Endothelial cell of umbilical vein (primary cell): ENCODE measurements at regions not wholly inside any gene's neighbourhood (a gene's known extent, or its start where the extent isn't known, plus 50 kb on each side); places are given as distances from the start of the nearest gene placed in this dataset.

Experiments used
- BruUV-seq: library from RNA; stranded (reverse); fragments of 400-500 nt; replicated peaks from 2 replicates; lab custom pipeline; 2021; lab: Mats Ljungman, UMichigan
- CTCF ChIA-PET: fragments of 300-600, 350-600 bp; sonication (Branson Sonifier 250); formaldehyde crosslinking; loops from one replicate; lab custom pipeline; 2021; ENCODE audit warnings: antibody characterized with exemption, inconsistent platforms; lab: Charles Lee
- POLR2A ChIA-PET: fragments of 300-600, 350-600 bp; sonication (Branson Sonifier 250); formaldehyde crosslinking; loops from one replicate; lab custom pipeline; 2021; ENCODE audit warnings: antibody characterized with exemption, inconsistent platforms; lab: Charles Lee
- DNase-seq: peaks from one replicate; pipeline ENCODE4 v3.0.0-alpha.2; 2011; ENCODE audit warnings: low read depth, low spot score
- FAIRE-seq: peaks from 2 replicates; lab custom pipeline; 2011; peaks lifted over from hg19 to GRCh38; lab: Jason Lieb, UNC
- H2AFZ ChIP-seq: 2 replicates; pipeline ENCODE4 v1.6.0; 2012; ENCODE audit warnings: low read depth, low read length, control low read depth, inconsistent platforms
- H3K27ac ChIP-seq: 2 replicates; pipeline ENCODE4 v1.5.1; 2011; ENCODE audit warnings: low read depth, mild to moderate bottlenecking, control low read depth, low read length, moderate library complexity; ENCODE audit not compliant: insufficient read depth
- H3K27me3 ChIP-seq, 2 experiments: 2 replicates each; pipeline versions ENCODE4 v1.6.0 to v1.6.1; 2011; ENCODE audit warnings: low read length in 2 of 2, mixed read lengths in 1 of 2; ENCODE audit not compliant: control insufficient read depth in 2 of 2, insufficient read depth in 2 of 2
- H3K36me3 ChIP-seq, 2 experiments: 2 replicates in 1 of 2; 3 replicates in 1 of 2; pipeline ENCODE4 v1.5.1; 2011; ENCODE audit warnings: low read length in 2 of 2, mild to moderate bottlenecking in 1 of 2, moderate library complexity in 1 of 2; ENCODE audit not compliant: control insufficient read depth in 2 of 2, insufficient read depth in 2 of 2; ENCODE audit errors: extremely low read depth in 1 of 2
- H3K4me1 ChIP-seq: 3 replicates; pipeline ENCODE4 v1.5.1; 2011; ENCODE audit warnings: mild to moderate bottlenecking, low read length; ENCODE audit not compliant: control insufficient read depth, insufficient read depth; ENCODE audit errors: extremely low read depth
- H3K4me2 ChIP-seq: 2 replicates; pipeline ENCODE4 v1.6.1; 2011; ENCODE audit warnings: low read length, control low read depth, mixed read lengths; ENCODE audit not compliant: insufficient read depth
- H3K4me3 ChIP-seq, 3 experiments: fragments of 200-600 bp in 1 of 3; sonication (generic), shearing (Covaris generic) in 1 of 3; replicated peaks in 1 of 3; 2 replicates each; pipeline ENCODE4 v1.5.1; 2011 to 2016; ENCODE audit warnings: control low read depth in 3 of 3, low read length in 3 of 3, mild to moderate bottlenecking in 2 of 3, inconsistent platforms in 1 of 3, low read depth in 1 of 3, moderate library complexity in 1 of 3; ENCODE audit not compliant: insufficient read depth in 1 of 3
- H3K79me2 ChIP-seq: 2 replicates; pipeline ENCODE4 v1.6.0; 2012; ENCODE audit warnings: low read length, inconsistent platforms; ENCODE audit not compliant: control insufficient read depth, insufficient read depth
- H3K9ac ChIP-seq: replicated peaks from 2 replicates; pipeline ENCODE3; 2011; ENCODE audit warnings: low read length, control low read depth; ENCODE audit not compliant: insufficient read depth; ENCODE audit errors: extremely low read depth
- H3K9me1 ChIP-seq: replicated peaks from 3 replicates; pipeline ENCODE4 v1.6.0; 2011; ENCODE audit warnings: mild to moderate bottlenecking, low read length; ENCODE audit not compliant: control insufficient read depth, insufficient read depth; ENCODE audit errors: extremely low read depth
- H3K9me3 ChIP-seq: replicated peaks from 2 replicates; pipeline ENCODE4 v1.5.1; 2012; ENCODE audit warnings: low read length, inconsistent platforms; ENCODE audit not compliant: control insufficient read depth, insufficient read depth
- H4K20me1 ChIP-seq: replicated peaks from 2 replicates; pipeline ENCODE3; 2011; ENCODE audit warnings: mild to moderate bottlenecking, low read length; ENCODE audit not compliant: control insufficient read depth, insufficient read depth; ENCODE audit errors: extremely low read depth
- JUN ChIP-seq: IDR thresholded peaks from 2 replicates; pipeline ENCODE4 v1.6.1; 2011; ENCODE audit warnings: borderline replicate concordance, low read depth; ENCODE audit not compliant: insufficient read length, insufficient read depth
- POLR2A ChIP-seq: IDR thresholded peaks from 2 replicates; pipeline ENCODE4 v1.6.1; 2012; ENCODE audit warnings: low read depth, mild to moderate bottlenecking, control low read depth, low read length
- POLR2AphosphoS5 ChIP-seq: IDR thresholded peaks from 2 replicates; pipeline ENCODE4 v1.6.1; 2012; ENCODE audit warnings: low read depth, mild to moderate bottlenecking, control low read depth, low read length, moderate library complexity; ENCODE audit not compliant: insufficient read depth
- dilution Hi-C: fragments of 300-500 bp; cut with MboI; formaldehyde crosslinking; loops from one replicate; pipeline ENCODE4 v1.15.0; 2019; ENCODE audit warnings: low sequenced_read_pairs; ENCODE audit not compliant: extremely low pct_ligation_motif_present
- intact Hi-C: fragments of 100-400 bp; cut with micrococcal nuclease; formaldehyde crosslinking; loops from one replicate; pipeline ENCODE4 v1.10.0; 2022

GRCh38 chr18:30765247-30765646 is 277.3 kb downstream of the DSC3 start:
- no peaks in the 10 kb centered on the region for H3K9me1 ChIP-seq
- no peaks in the 10 kb centered on the region for H3K9me3 ChIP-seq
- dilution Hi-C loops = no loop called here
- no peak overlapping the region for H3K9ac ChIP-seq
- CTCF ChIA-PET = no interaction called here
- H3K27me3 ChIP-seq = no peaks in the 10 kb centered on the region
- no peaks in the 10 kb centered on the region for H3K79me2 ChIP-seq
- DNase-seq (no peak), FAIRE-seq (no peak)
- H2AFZ ChIP-seq = no peak overlapping the region
- H4K20me1 ChIP-seq = no peaks in the 10 kb centered on the region
- intact Hi-C loops = no loop called here
- H3K36me3 ChIP-seq = no peaks in the 10 kb centered on the region
- no TSS peak for BruUV-seq
- no peak for TF ChIP-seq JUN
- H3K4me1 ChIP-seq = no peaks in the 10 kb centered on the region
- H3K4me2 ChIP-seq = no peak overlapping the region
- no peak overlapping the region for H3K4me3 ChIP-seq
- POLR2A ChIA-PET = no interaction called here
- no peak overlapping the region for H3K27ac ChIP-seq

- FAIRE-seq (no peak), DNase-seq (no peak)
- CTCF ChIA-PET = no interaction called here
Measured at GRCh38 chr18:30763902-30764350, 278.6 kb downstream of the DSC3 start.

More at GRCh38 chr18:30763902-30764350, 278.6 kb downstream of the DSC3 start:
- intact Hi-C loops (no loop called here), dilution Hi-C loops (no loop called here)
- Histone ChIP-seq H3K9me3 (no peaks in the 10 kb centered on the region), H3K79me2 (no peaks in the 10 kb centered on the region), H2AFZ (no peak overlapping the region), H3K27ac (no peak overlapping the region), H3K4me3 (no peak overlapping the region), H3K9me1 (no peaks in the 10 kb centered on the region), H3K4me1 (no peaks in the 10 kb centered on the region), H3K27me3 (no peaks in the 10 kb centered on the region), H3K9ac (no peak overlapping the region), H4K20me1 (no peaks in the 10 kb centered on the region), H3K4me2 (no peak overlapping the region), H3K36me3 (no peaks in the 10 kb centered on the region)
- POLR2A ChIA-PET = no interaction called here
- no TSS peak for BruUV-seq
- TF ChIP-seq POLR2AphosphoS5 (no peak), POLR2A (no peak)
